ENCODE measurements at regions not wholly inside any gene's neighbourhood (a gene's known extent, or its start where the extent isn't known, plus 50 kb on each side); places are given as distances from the start of the nearest gene placed in this dataset.
"Not testable (repeated sequence)": the region's sequence is repeated elsewhere in the genome, so short reads cannot be mapped to it uniquely, and the experiment has no call there.

DNA sequence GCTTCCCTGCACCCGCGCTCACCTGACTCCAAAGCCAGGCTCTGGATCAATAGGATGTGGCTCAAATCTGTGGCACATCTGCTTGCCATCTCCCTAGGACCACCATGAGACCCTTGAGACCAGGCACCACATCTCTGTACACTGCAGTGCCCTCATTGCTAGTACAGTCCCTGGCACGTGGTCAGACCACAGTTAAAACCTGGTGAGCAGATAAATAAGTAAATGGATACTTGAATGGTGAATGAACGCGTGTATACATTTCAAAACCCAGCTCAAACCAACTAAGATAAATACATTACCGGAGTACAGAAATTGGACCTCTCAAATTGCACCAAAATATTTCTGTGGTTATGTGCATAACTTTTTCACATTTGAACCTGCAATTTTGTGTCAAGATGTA lies 221.2 kb upstream of the IRX4 start:
- no peak overlapping the region for H3K4me3 Mint-ChIP-seq
- no peaks in the 10 kb centered on the region for H3K27me3 Mint-ChIP-seq
- intact Hi-C loops (cut with micrococcal nuclease): no loop called here
- H3K27ac Mint-ChIP-seq: no peak overlapping the region
- peaks cover 11% of the 10 kb centered on the region for H3K9me3 Mint-ChIP-seq
- H3K4me1 Mint-ChIP-seq (ENCODE audit: low read depth): no peaks in the 10 kb centered on the region
- H3K36me3 Mint-ChIP-seq (ENCODE audit: low read depth): no peaks in the 10 kb centered on the region

DNA sequence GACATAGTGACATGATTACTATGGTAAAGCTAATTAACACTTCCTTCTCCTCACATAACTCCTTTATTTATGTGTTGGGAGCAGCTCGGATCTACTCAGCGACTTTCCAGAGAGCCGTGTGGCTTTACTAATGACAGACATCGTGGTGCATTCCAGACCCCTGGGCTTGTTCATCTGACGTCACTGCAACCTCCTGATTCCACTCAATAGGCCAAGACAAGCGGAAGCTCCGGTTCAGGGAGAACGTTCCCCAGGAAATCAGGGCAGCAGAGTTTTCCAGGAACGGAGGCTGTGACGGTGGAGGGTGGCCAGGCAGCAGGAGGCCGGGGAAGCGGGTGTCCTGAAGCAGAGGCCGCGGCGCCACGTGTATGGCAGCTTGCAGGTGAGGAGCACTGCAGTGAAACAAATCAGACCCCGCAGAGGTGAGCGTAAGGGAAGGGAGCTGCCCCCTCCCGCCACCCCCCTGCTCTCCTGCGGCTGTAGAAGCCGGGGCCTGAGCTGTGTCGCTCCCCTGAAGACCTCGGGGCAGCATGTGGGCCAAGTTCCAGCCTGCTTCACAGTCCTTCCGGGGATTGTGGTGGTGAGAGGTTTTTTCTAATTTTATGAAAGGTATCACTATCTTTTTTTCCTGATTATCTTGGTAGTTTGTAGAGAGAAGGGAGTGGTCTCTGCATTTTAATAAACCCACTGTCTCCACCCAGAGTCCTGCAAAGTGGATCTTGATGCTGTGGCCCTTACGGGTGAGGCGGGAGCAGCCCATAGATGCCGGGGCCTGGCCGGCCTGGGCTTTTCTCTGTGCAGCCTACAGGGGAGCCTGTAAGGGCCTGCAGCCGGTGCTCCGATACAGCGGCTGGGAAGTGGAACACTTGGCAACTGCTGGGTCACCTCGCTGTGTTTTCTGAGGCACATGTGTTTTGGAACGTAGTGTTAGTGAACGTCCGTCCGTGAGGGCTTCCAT lies 220.4 kb upstream of the IRX4 start:
- Mint-ChIP-seq H3K4me3 (no peak overlapping the region), H3K36me3 (ENCODE audit: low read depth) (no peaks in the 10 kb centered on the region), H3K27ac (no peak overlapping the region), H3K4me1 (ENCODE audit: low read depth) (no peaks in the 10 kb centered on the region), H3K9me3 (peaks cover 11% of the 10 kb centered on the region), H3K27me3 (no peaks in the 10 kb centered on the region)
- intact Hi-C loops (cut with micrococcal nuclease): no loop called here

DNA sequence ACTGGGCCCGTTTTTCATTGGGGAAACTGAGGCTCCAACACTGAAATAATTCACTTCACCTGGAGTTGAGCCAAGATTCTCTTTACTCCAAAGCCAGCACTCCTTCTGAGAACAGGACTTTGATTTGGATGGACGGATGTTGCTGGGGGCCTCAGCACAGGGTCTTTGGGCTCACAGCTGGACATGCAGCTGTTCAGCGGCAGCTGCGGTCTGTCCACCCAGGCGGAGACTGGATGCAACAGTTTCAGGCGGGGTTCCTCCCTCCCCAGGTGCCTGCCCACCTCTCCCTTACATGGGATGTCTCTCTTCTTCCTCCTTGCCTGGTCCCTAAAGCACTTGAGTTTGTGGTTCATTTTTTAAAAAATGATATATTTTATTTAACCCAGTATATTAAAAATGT lies 219.0 kb upstream of the IRX4 start:
- no peaks in the 10 kb centered on the region for H3K4me1 Mint-ChIP-seq (ENCODE audit: low read depth)
- H3K36me3 Mint-ChIP-seq (ENCODE audit: low read depth): no peaks in the 10 kb centered on the region
- no peak overlapping the region for H3K27ac Mint-ChIP-seq
- intact Hi-C loops (cut with micrococcal nuclease): no loop called here
- no peaks in the 10 kb centered on the region for H3K27me3 Mint-ChIP-seq
- H3K4me3 Mint-ChIP-seq: no peak overlapping the region
- H3K9me3 Mint-ChIP-seq: peaks cover 11% of the 10 kb centered on the region

DNA sequence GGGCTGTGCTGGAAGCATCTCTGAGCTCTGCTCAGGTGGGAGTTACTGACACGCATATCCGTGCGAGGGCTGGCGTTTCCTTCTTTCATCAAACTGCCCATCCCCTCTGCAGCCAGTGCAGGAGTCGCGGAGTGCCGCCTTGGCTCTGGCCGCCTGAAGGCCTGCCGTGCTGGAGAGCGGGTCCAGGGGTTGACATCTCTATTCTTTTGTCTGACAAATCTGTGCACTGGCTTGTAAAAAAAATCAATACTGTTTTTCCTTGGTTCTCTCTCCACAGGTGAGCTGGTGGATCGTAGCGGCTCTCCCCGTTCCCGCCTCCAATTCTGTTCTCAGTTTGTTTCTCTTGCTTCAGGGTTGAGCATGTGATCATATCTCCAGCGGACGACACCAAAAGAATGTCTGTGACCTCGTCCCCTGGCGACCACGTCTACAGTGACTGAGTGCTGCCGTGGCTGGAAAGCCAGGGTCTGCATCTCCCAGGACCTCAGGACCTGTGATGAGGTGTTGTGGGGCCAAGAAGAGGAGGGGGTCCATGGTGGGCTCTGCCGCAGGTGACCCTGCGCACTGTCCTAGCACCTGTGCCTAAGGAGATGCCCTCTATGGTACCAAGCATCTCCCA lies 214.3 kb upstream of the IRX4 start:
- Mint-ChIP-seq H3K4me3 (no peak overlapping the region), H3K36me3 (ENCODE audit: low read depth) (no peaks in the 10 kb centered on the region), H3K4me1 (ENCODE audit: low read depth) (no peaks in the 10 kb centered on the region), H3K9me3 (no peaks in the 10 kb centered on the region), H3K27ac (no peak overlapping the region), H3K27me3 (no peaks in the 10 kb centered on the region)
- intact Hi-C loops (cut with micrococcal nuclease): no loop called here

DNA sequence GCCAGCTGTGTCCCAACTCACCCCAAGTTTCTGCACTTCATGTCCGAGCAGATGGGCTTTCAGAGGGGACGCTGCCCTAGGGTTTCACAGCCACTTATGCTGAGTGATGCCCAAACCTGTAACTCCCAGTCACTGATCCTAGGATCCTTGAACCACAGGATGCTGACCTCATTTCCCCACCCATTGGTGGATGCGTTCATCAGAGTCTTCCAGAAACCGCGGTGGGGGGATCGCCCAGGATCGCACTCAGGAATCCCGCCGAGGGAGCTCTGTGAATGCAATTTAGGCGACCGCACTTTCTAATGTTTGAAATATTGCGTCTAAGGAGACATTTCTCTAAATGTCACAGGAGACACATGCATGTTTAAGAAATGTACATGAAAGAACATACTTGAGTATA lies 212.3 kb upstream of the IRX4 start:
- Mint-ChIP-seq H3K27me3 (no peaks in the 10 kb centered on the region), H3K9me3 (no peaks in the 10 kb centered on the region), H3K36me3 (ENCODE audit: low read depth) (no peaks in the 10 kb centered on the region)

DNA sequence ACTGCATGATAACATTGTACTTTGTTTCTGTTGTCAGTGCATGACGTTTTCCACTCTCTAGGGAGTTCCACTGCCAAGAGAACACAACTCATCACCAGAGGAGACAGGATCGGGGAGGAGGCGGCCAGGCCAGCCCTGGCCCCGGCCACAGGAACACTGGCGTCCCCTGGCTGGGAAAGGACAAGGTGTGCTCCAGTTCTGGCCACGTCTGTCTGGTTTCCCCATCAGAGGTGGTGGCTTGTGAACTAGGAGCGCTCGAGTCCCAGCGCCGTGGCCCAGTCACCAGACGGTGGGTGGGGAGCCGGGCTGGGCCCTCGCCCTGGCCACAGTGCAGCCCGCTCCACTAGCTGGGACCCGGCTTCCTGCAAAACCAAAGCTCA lies 211.9 kb upstream of the IRX4 start:
- no peaks in the 10 kb centered on the region for H3K4me1 Mint-ChIP-seq (ENCODE audit: low read depth)
- no peaks in the 10 kb centered on the region for H3K36me3 Mint-ChIP-seq (ENCODE audit: low read depth)
- no peaks in the 10 kb centered on the region for H3K9me3 Mint-ChIP-seq
- intact Hi-C loops (cut with micrococcal nuclease): no loop called here
- H3K27ac Mint-ChIP-seq: no peak overlapping the region
- H3K27me3 Mint-ChIP-seq: no peaks in the 10 kb centered on the region
- no peak overlapping the region for H3K4me3 Mint-ChIP-seq

More for the DNA sequence above, 212.3 kb upstream of the IRX4 start:
- intact Hi-C loops (cut with micrococcal nuclease): no loop called here
- H3K4me3 Mint-ChIP-seq: no peak overlapping the region
- H3K27ac Mint-ChIP-seq: no peak overlapping the region
- no peaks in the 10 kb centered on the region for H3K4me1 Mint-ChIP-seq (ENCODE audit: low read depth)

DNA sequence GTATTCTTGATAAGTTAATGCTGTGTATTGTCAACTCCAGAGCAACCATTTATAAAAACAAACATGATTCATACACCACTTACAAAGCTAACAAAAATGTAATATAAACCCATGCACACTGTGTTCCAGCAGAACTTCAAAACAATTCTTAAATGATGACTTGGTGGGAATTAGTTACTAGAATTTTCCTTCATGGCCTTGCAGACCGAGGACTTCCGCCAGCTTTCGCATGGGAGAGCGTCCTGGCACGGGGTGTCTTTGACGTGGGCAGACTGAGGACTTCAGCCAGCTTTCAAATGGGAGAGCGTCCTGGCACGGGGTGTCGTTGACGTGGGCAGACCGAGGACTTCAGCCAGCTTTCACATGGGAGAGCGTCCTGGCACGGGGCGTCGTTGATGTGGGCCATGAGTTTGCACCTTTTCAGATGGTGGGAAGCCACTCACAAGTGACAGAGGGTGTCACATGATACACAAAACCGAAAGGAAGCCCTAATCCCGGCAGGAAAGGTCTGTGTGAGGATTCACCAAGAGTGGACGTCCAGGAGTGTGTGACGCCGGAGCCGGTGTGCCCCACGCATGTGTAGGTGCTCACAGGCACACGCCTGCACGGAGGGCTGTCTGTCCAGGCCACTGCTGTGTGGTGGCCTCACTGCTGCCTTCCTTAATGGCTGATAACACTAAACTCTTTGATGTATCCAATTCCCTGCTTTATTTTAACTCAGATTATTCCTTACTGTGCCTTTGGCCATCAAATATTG lies 211.3 kb upstream of the IRX4 start:
- Mint-ChIP-seq H3K27ac (no peak overlapping the region), H3K36me3 (ENCODE audit: low read depth) (no peaks in the 10 kb centered on the region), H3K27me3 (no peaks in the 10 kb centered on the region), H3K4me1 (ENCODE audit: low read depth) (no peaks in the 10 kb centered on the region), H3K9me3 (no peaks in the 10 kb centered on the region), H3K4me3 (no peak overlapping the region)
- intact Hi-C loops (cut with micrococcal nuclease): no loop called here

DNA sequence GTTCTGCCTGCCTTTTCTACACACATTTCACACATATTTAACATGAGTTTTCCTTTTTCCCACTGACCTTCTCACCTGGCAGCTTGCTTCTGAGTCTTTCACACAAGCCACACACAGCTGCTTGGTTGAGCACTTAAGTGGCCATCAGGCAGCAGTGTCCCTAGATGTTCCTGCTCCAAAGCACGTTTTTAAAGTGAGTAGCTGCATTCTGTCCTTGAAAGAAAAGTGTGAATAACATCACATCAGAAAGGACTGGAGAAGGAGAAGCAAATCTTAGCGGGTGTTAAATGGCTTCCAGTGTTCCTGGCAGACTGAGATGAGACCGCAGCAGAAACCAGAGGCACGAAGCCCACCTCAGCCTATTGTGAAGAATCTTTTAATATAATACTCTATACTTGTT lies 209.2 kb upstream of the IRX4 start:
- Mint-ChIP-seq H3K4me1 (ENCODE audit: low read depth) (no peaks in the 10 kb centered on the region), H3K4me3 (no peak overlapping the region), H3K36me3 (ENCODE audit: low read depth) (no peaks in the 10 kb centered on the region), H3K27ac (no peak overlapping the region), H3K9me3 (no peaks in the 10 kb centered on the region), H3K27me3 (no peaks in the 10 kb centered on the region)
- intact Hi-C loops (cut with micrococcal nuclease): no loop called here

DNA sequence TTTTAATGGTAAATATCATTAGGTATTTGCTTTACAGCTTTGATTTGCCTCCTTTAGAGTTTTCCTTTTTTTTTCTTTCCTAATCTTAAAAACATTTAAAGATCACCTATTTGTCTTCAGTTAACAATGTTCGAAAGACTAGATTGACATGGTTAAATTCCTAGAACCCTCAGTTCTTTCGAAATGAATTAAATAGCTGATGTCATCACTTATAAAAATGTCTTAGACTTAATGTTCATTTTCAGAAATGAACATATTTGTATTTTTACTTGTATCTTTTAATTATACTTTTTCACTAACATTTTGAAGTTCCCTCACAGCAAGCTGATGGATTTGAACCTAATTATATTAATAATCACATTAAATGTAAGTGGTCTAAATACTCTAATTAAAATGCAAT lies 205.3 kb upstream of the IRX4 start:
- H3K4me1 Mint-ChIP-seq (ENCODE audit: low read depth): no peaks in the 10 kb centered on the region
- H3K4me3 Mint-ChIP-seq: no peak overlapping the region
- intact Hi-C loops (cut with micrococcal nuclease): no loop called here
- H3K9me3 Mint-ChIP-seq: no peaks in the 10 kb centered on the region
- H3K36me3 Mint-ChIP-seq (ENCODE audit: low read depth): no peaks in the 10 kb centered on the region
- peaks cover 1% of the 10 kb centered on the region for H3K27me3 Mint-ChIP-seq
- no peak overlapping the region for H3K27ac Mint-ChIP-seq

DNA sequence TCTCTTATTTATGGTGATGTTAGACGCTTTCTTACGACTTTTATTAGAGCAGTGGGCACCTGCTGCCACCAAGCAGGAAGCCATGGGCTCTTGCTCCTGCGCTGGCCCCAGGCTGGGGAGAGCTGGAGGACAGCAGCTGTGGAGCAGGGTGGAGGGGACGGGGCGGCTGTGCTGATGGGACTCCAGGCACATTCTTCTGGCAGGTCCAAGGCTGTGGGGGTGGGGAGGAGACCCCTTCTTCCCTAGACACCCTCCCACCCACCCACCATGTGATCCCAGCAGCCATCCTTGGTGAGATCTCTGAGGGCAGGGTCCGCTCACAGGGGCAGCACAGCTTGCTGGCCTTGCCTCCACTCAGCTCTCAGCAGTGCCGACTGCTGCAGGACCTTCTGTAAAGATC lies 192.6 kb upstream of the IRX4 start:
- Mint-ChIP-seq H3K27me3 (no peaks in the 10 kb centered on the region), H3K4me3 (no peak overlapping the region), H3K9me3 (no peaks in the 10 kb centered on the region), H3K4me1 (ENCODE audit: low read depth) (no peaks in the 10 kb centered on the region), H3K36me3 (ENCODE audit: low read depth) (no peaks in the 10 kb centered on the region), H3K27ac (no peak overlapping the region)
- intact Hi-C loops (cut with micrococcal nuclease): no loop called here

DNA sequence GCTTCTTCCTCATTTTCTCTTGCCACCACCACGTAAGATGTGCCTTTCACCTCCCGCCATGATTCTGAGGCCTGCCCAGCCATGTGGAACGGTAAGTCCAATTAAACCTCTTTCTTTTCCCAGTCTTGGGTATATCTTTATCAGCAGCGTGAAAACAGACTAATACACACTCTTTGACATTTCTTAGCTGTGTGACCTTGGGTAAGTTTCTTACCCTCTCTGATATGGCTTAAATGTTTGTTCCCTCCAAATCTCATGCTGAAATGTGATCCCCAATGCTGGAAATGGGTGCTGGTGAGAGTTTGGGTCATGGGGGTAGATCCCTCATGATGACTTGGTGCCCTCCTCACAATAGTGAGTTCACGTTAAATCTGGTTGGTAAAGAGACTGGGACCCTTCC lies 188.8 kb upstream of the IRX4 start:
- intact Hi-C loops (cut with micrococcal nuclease): no loop called here
- Mint-ChIP-seq H3K4me3 (no peak overlapping the region), H3K4me1 (ENCODE audit: low read depth) (no peaks in the 10 kb centered on the region), H3K9me3 (no peaks in the 10 kb centered on the region), H3K27ac (no peak overlapping the region), H3K36me3 (ENCODE audit: low read depth) (no peaks in the 10 kb centered on the region), H3K27me3 (no peaks in the 10 kb centered on the region)

DNA sequence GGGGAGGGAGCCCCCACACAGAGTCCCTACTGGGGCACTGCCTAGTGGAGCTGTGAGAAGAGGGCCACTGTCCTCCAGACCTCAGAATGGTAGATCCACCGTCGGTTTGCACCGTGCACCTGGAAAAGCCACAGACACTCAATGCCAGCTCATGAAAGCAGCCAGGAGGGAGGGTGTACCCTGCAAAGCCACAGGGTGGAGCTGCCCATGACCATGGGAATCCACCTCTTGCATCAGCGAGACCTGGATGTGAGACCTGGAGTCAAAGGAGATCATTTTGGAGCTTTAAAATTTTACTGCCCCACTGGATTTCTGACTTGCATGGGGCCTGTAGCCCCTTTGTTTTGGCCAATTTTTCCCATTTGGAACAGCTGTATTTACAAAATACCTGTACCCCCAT lies 188.1 kb upstream of the IRX4 start:
- H3K4me3 Mint-ChIP-seq; H3K4me1 Mint-ChIP-seq (ENCODE audit: low read depth); H3K27ac Mint-ChIP-seq; H3K9me3 Mint-ChIP-seq; H3K36me3 Mint-ChIP-seq (ENCODE audit: low read depth); intact Hi-C loops (cut with micrococcal nuclease); H3K27me3 Mint-ChIP-seq: not testable (repeated sequence)

DNA sequence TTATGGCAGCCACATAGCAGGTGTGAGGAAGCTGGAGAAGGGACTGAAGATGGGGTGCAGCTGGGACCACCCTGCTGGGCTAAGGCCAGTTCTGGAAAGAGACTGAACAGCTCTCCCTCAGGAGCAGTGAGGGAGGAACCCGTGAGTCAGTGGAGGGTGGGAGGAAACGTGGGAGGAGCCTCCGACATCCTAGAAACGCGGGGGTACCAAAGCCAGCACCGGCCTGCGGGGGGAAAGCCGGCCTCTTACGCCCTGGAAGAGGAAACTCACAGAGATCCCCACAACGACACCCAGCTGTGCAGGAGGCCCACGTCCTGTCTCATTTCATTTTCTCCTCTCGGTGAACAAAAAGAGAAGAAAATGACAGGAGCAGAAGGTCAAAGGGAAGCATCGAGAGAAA lies 185.8 kb upstream of the IRX4 start:
- intact Hi-C loops (cut with micrococcal nuclease): no loop called here
- no peaks in the 10 kb centered on the region for H3K36me3 Mint-ChIP-seq (ENCODE audit: low read depth)
- H3K4me3 Mint-ChIP-seq: no peak overlapping the region
- H3K27me3 Mint-ChIP-seq: no peaks in the 10 kb centered on the region
- H3K9me3 Mint-ChIP-seq: no peaks in the 10 kb centered on the region
- no peaks in the 10 kb centered on the region for H3K4me1 Mint-ChIP-seq (ENCODE audit: low read depth)
- no peak overlapping the region for H3K27ac Mint-ChIP-seq

DNA sequence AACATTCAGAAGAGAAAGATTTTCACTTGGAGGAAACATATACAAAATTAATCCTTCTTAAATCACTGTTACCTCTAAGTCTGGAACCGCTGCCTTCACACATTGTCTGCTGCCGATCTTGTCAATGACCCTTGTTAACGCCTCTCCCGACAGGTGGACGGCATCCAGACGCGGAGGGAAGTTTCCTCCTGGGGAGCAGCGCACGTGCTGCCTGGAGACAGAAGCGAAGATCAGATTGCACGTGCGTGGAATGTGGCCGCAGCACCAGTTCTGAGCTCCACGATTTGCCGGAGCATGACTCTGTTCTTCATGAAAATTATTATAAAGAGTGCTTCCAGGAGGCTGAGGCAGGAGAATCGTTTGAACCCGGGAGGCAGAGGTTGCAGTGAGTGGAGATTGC lies 183.6 kb upstream of the IRX4 start:
- Mint-ChIP-seq H3K27ac (no peak overlapping the region), H3K4me1 (ENCODE audit: low read depth) (no peaks in the 10 kb centered on the region), H3K27me3 (no peaks in the 10 kb centered on the region), H3K4me3 (no peak overlapping the region), H3K9me3 (no peaks in the 10 kb centered on the region), H3K36me3 (ENCODE audit: low read depth) (no peaks in the 10 kb centered on the region)
- intact Hi-C loops (cut with micrococcal nuclease): no loop called here
